B cell (primary cell): ENCODE measurements at regions not wholly inside any gene's neighbourhood (a gene's known extent, or its start where the extent isn't known, plus 50 kb on each side); places are given as distances from the start of the nearest gene placed in this dataset.
"Not testable (repeated sequence)": the region's sequence is repeated elsewhere in the genome, so short reads cannot be mapped to it uniquely, and the experiment has no call there.

Experiments
- ATAC-seq: fragments of 200-7000 bp; cut with Tn5 transposase; one replicate; pipeline ENCODE4 v1.10.0; 2021; ENCODE audit warnings: low read depth, mild to moderate bottlenecking, moderate number of reproducible peaks, moderate library complexity
- CTCF ChIA-PET: fragments of 350-600 bp; sonication (Branson Sonifier 250); formaldehyde crosslinking; loops from one replicate; lab custom pipeline; 2021; ENCODE audit warnings: antibody characterized with exemption, inconsistent platforms; lab: Charles Lee
- POLR2A ChIA-PET: fragments of 350-600 bp; sonication (Branson Sonifier 250); formaldehyde crosslinking; loops from one replicate; lab custom pipeline; 2021; ENCODE audit warnings: antibody characterized with exemption; lab: Charles Lee
- DNase-seq: peaks from one replicate; pipeline ENCODE4 v3.0.0; 2013
- H2AFZ ChIP-seq: 2 replicates; pipeline ENCODE4 v1.6.1; 2012; ENCODE audit warnings: mild to moderate bottlenecking, low read depth, low read length; ENCODE audit not compliant: insufficient read depth, poor library complexity, severe bottlenecking
- H3K27ac ChIP-seq, 2 donors: 1 replicate in 1 of 2; 2 replicates in 1 of 2; pipeline ENCODE4 v1.5.1; 2012 to 2013; ENCODE audit warnings: low read length in 2 of 2, mild to moderate bottlenecking in 2 of 2, moderate library complexity in 1 of 2
- H3K27me3 ChIP-seq, 4 experiments: fragments of 200-600 bp in 1 of 4; sonication (generic) in 1 of 4; replicated peaks in 1 of 4; 1 replicate in 2 of 4; 2 replicates in 2 of 4; pipeline versions ENCODE4 v1.6.1 to v1.7.0; 2013 to 2016; ENCODE audit warnings: low read length in 3 of 4, mild to moderate bottlenecking in 2 of 4, mixed read lengths in 1 of 4, moderate library complexity in 1 of 4; ENCODE audit not compliant: insufficient read depth in 4 of 4, control insufficient read depth in 3 of 4; ENCODE audit errors: control extremely low read depth in 1 of 4
- H3K36me3 ChIP-seq, 2 experiments: replicated peaks in 1 of 2; 1 replicate in 1 of 2; 2 replicates in 1 of 2; pipeline versions ENCODE4 v1.6.1 to v1.7.1; 2013; ENCODE audit warnings: low read length in 1 of 2; ENCODE audit not compliant: insufficient read depth in 2 of 2, control insufficient read depth in 1 of 2; ENCODE audit errors: control extremely low read depth in 1 of 2, extremely low read depth in 1 of 2
- H3K4me1 ChIP-seq, 2 donors: fragments of 200-600 bp in 1 of 2; sonication (generic) in 1 of 2; 1 replicate in 1 of 2; 2 replicates in 1 of 2; pipeline versions ENCODE4 v1.5.1 to v1.6.1; 2013 to 2017; ENCODE audit warnings: low read length in 2 of 2; ENCODE audit not compliant: control insufficient read depth in 2 of 2, insufficient read depth in 2 of 2
- H3K4me2 ChIP-seq: replicated peaks from 2 replicates; pipeline ENCODE3; 2012; ENCODE audit warnings: mild to moderate bottlenecking, low read depth, low read length; ENCODE audit not compliant: poor library complexity, severe bottlenecking
- H3K4me3 ChIP-seq, 5 experiments: fragments of 200-600 bp in 1 of 5; sonication (generic) in 1 of 5; 1 replicate in 3 of 5; 2 replicates in 2 of 5; pipeline versions ENCODE4 v1.5.1 to v1.7.0; 2011 to 2016; ENCODE audit warnings: low read length in 4 of 5, mild to moderate bottlenecking in 4 of 5, low read depth in 2 of 5, control low read depth in 1 of 5, moderate library complexity in 1 of 5; ENCODE audit not compliant: insufficient read depth in 1 of 5; ENCODE audit errors: control extremely low read depth in 1 of 5, extremely low read depth in 1 of 5
- H3K79me2 ChIP-seq: fragments of 200-600 bp; sonication (generic); one replicate; pipeline ENCODE4 v1.6.0; 2016; ENCODE audit warnings: low read length; ENCODE audit not compliant: control insufficient read depth, insufficient read depth
- H3K9ac ChIP-seq: fragments of 200-600 bp; sonication (generic); 2 replicates; pipeline ENCODE4 v1.6.1; 2017; ENCODE audit warnings: mild to moderate bottlenecking, low read length, moderate library complexity
- H3K9me3 ChIP-seq, 3 donors: one replicate each; pipeline versions ENCODE4 v1.6.1 to v1.7.1; 2013; ENCODE audit warnings: low read length in 2 of 3; ENCODE audit not compliant: control insufficient read depth in 2 of 3, insufficient read depth in 1 of 3; ENCODE audit errors: control extremely low read depth in 1 of 3
- H4K20me1 ChIP-seq: 2 replicates; pipeline ENCODE4 v1.6.0; 2012; ENCODE audit warnings: mild to moderate bottlenecking, low read length; ENCODE audit not compliant: insufficient read depth, control insufficient read depth, poor library complexity, severe bottlenecking
- H3K27ac Mint-ChIP-seq: one replicate; pipeline ENCODE4 v1.8.0; 2021; ENCODE audit warnings: mixed read lengths
- H3K27me3 Mint-ChIP-seq: one replicate; pipeline ENCODE4 v1.8.0; 2021; ENCODE audit warnings: mixed read lengths
- H3K4me1 Mint-ChIP-seq: one replicate; pipeline ENCODE4 v1.8.0; 2021; ENCODE audit warnings: mixed read lengths
- H3K4me3 Mint-ChIP-seq: one replicate; pipeline ENCODE4 v1.8.0; 2021; ENCODE audit warnings: mixed read lengths
- H3K9me3 Mint-ChIP-seq: one replicate; pipeline ENCODE4 v1.8.0; 2022; ENCODE audit warnings: mixed read lengths; ENCODE audit not compliant: insufficient read depth
- WGBS: methylation state at CpG from one replicate; pipeline ENCODE4 v1.1.5; 2013; ENCODE audit warnings: missing lambda C conversion rate; ENCODE audit not compliant: insufficient coverage; 5-methylcytosine and 5-hydroxymethylcytosine counted together
- intact Hi-C: fragments of 100-400 bp; cut with micrococcal nuclease; formaldehyde crosslinking; loops from one replicate; pipeline ENCODE4 v1.10.0; 2022

GRCh38 chr16:29355339-29356059 is 51.0 kb downstream of the NPIPB11 start:
- H3K9me3 ChIP-seq, H3K4me3 ChIP-seq, intact Hi-C loops, H3K4me1 ChIP-seq, H3K9me3 Mint-ChIP-seq, H3K9ac ChIP-seq, ATAC-seq, H3K27ac Mint-ChIP-seq, H3K27ac ChIP-seq, H3K27me3 Mint-ChIP-seq, H2AFZ ChIP-seq, H3K36me3 ChIP-seq, CTCF ChIA-PET, H4K20me1 ChIP-seq, H3K4me3 Mint-ChIP-seq, H3K27me3 ChIP-seq, H3K79me2 ChIP-seq, H3K4me2 ChIP-seq, DNase-seq: not testable (repeated sequence)
- POLR2A ChIA-PET, result interaction anchor here (0.6 kb wide), 1 partner anchor 16 kb away, joined by 3 read pairs; no protein-coding TSS in a partner anchor
- 98% methylated on average over 13 of the region's 23 CpGs for WGBS
- H3K4me1 Mint-ChIP-seq, result peaks cover 20% of the 10 kb centered on the region

DNA sequence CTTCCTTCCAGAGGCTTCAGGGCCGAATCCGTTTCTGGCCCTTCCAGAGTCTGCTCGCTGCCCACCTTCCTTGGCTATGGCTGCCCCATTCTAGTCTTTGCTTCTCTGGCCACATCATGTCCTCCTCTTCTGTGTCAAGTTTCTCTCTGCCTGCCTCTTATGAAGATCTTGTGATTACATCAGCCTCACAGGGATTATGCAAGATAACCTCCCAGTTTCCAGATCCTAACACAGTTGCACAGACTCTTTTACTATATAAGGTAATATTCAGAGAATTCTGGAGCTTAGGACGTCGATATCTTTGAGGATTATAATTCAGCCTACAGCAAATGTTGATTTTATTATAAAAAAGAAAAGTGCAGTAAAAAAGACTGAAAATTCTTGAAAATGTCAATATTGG is 52.1 kb downstream of the NPIPB11 start:
- H3K9me3 Mint-ChIP-seq, H3K36me3 ChIP-seq, H3K9ac ChIP-seq, H2AFZ ChIP-seq, POLR2A ChIA-PET, ATAC-seq, H3K27me3 Mint-ChIP-seq, CTCF ChIA-PET, H3K27ac Mint-ChIP-seq, H3K79me2 ChIP-seq, H3K27me3 ChIP-seq, H3K4me3 ChIP-seq, intact Hi-C loops, DNase-seq, H3K4me2 ChIP-seq, H4K20me1 ChIP-seq, H3K9me3 ChIP-seq, H3K4me3 Mint-ChIP-seq, H3K27ac ChIP-seq: not testable (repeated sequence)
- H3K4me1 Mint-ChIP-seq, result peaks cover 22% of the 10 kb centered on the region
- WGBS, result no CpG with 5 or more reads among the region's 5 CpGs
- H3K4me1 ChIP-seq, result peaks cover 4 to 15% of the 10 kb centered on the region in 2 donors

DNA sequence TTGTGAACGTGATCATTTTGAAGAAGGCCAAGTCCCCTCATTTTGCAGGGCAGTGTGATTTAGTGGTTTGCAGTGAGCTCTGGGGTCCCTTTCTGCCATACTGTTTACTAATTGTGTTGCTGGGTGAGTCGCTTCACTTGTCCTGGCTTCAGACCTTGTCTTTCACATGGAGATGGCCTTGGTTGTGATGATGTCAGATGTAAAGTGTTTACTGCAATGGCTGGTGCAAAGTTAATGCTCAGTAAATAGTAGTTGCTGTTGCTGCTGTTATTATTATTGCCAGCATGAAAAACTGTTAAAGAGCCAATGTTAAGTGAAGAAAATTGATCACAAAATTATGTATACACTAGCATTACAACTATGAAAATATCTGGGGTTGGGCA is 53.9 kb downstream of the NPIPB11 start:
- H4K20me1 ChIP-seq, H3K4me2 ChIP-seq, H3K27ac ChIP-seq, intact Hi-C loops, POLR2A ChIA-PET, H3K4me3 ChIP-seq, H3K9me3 Mint-ChIP-seq, H3K36me3 ChIP-seq, ATAC-seq, H3K4me3 Mint-ChIP-seq, H3K79me2 ChIP-seq, H3K27me3 Mint-ChIP-seq, H3K27me3 ChIP-seq, H2AFZ ChIP-seq, H3K27ac Mint-ChIP-seq, CTCF ChIA-PET, DNase-seq, H3K9ac ChIP-seq, H3K9me3 ChIP-seq: not testable (repeated sequence)
- peaks cover 8 to 26% of the 10 kb centered on the region in 2 donors for H3K4me1 ChIP-seq
- WGBS, result 80% methylated on average over 1 of the region's 2 CpGs
- H3K4me1 Mint-ChIP-seq, result peaks cover 20% of the 10 kb centered on the region

DNA sequence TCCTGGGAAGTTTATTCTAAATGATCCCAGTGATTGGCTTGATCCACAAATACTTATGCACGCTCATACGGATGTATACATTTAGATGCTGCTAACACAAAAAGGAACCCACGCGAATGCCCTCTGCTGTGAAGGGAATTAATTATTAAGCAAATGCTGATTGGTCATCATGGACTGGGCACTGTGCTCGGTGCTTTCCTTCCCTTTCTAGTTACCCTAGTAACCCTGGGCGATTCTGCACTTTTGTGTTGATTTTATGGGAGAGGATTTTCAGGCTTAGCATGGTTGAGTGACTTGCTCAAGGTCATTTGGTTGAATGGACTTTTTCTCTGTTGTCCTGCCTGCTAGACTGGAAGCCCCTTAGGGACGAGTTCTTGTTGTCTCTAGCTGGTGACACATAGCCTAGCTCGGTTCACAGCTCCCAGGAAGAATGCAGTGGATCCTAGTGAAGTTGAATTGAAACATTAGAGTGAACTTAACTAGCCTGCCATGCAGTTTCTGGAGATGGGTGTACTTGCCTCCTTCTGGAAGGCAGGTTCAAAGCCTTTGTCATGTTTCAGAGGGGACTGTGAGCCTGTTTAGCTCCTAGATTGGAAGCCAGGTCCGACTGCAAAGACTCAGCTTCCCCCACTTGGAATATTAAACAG is 54.4 kb downstream of the NPIPB11 start:
- H3K4me1 ChIP-seq, result peaks cover 12 to 26% of the 10 kb centered on the region in 2 donors
- H4K20me1 ChIP-seq, H3K27me3 ChIP-seq, H2AFZ ChIP-seq, H3K9me3 Mint-ChIP-seq, H3K4me2 ChIP-seq, H3K27me3 Mint-ChIP-seq, DNase-seq, H3K9ac ChIP-seq, H3K36me3 ChIP-seq, ATAC-seq, intact Hi-C loops, POLR2A ChIA-PET, H3K79me2 ChIP-seq, H3K9me3 ChIP-seq, H3K4me3 ChIP-seq, H3K4me3 Mint-ChIP-seq, CTCF ChIA-PET, H3K27ac Mint-ChIP-seq, H3K27ac ChIP-seq: not testable (repeated sequence)
- no CpG with 5 or more reads among the region's 9 CpGs for WGBS
- H3K4me1 Mint-ChIP-seq, result peaks cover 20% of the 10 kb centered on the region
